Prostate gland (tissue), 2 donors: ENCODE measurements at regions not wholly inside any gene's neighbourhood (a gene's known extent, or its start where the extent isn't known, plus 50 kb on each side); places are given as distances from the start of the nearest gene placed in this dataset.

Experiments used
- POLR2A ChIP-seq: fragments of 450-650 bp; IDR thresholded peaks from one replicate; pipeline ENCODE4 v1.6.1; 2016; ENCODE audit warnings: antibody characterized with exemption, mild to moderate bottlenecking
- POLR2AphosphoS5 ChIP-seq: sonication (generic); formaldehyde crosslinking; IDR thresholded peaks from one replicate; pipeline ENCODE4 v1.6.1; 2017; ENCODE audit warnings: antibody characterized with exemption
- TF ChIP-seq, protein P1 (sequence below), 4 experiments: fragments of 200-600 bp in 2 of 4; fragments of 450-650 bp in 2 of 4; sonication (generic) in 2 of 4; IDR thresholded peaks; 1 replicate in 3 of 4; 2 replicates in 1 of 4; pipeline ENCODE4 v1.5.1; 2016 to 2019; ENCODE audit warnings: antibody characterized with exemption in 4 of 4, mild to moderate bottlenecking in 2 of 4, moderate library complexity in 2 of 4

GRCh38 chr16:52123842-52124241 is 423.1 kb downstream of the TOX3 start:
- TF ChIP-seq, protein P1, sequence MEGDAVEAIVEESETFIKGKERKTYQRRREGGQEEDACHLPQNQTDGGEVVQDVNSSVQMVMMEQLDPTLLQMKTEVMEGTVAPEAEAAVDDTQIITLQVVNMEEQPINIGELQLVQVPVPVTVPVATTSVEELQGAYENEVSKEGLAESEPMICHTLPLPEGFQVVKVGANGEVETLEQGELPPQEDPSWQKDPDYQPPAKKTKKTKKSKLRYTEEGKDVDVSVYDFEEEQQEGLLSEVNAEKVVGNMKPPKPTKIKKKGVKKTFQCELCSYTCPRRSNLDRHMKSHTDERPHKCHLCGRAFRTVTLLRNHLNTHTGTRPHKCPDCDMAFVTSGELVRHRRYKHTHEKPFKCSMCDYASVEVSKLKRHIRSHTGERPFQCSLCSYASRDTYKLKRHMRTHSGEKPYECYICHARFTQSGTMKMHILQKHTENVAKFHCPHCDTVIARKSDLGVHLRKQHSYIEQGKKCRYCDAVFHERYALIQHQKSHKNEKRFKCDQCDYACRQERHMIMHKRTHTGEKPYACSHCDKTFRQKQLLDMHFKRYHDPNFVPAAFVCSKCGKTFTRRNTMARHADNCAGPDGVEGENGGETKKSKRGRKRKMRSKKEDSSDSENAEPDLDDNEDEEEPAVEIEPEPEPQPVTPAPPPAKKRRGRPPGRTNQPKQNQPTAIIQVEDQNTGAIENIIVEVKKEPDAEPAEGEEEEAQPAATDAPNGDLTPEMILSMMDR (IDR thresholded peaks at IDR 0.05): no peak
- TF ChIP-seq POLR2A: no peak
- no peak for TF ChIP-seq POLR2AphosphoS5
